ENCODE measurements at regions not wholly inside any gene's neighbourhood (a gene's known extent, or its start where the extent isn't known, plus 50 kb on each side); places are given as distances from the start of the nearest gene placed in this dataset.

DNA sequence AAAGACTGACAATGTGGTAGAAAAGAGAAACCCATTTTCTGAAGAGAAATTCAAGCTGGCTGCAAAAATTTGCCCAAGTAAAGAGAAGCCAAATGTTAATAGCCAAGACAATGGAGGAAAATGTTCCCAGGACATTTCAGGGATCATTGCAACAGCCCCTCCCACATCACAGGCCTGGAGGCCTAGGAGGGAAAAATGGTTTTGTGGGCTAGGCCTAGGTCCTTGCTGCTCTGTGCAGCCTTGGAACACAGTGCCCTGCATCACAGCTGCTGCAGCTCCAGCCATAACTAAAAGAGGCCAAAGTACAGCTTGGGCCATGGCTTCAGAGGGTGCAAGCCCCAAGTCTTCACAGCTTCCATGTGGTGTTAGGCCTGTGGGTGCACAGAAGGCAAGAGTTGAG lies 332.4 kb upstream of the LRIG3 start:
- TF ChIP-seq, protein P1, sequence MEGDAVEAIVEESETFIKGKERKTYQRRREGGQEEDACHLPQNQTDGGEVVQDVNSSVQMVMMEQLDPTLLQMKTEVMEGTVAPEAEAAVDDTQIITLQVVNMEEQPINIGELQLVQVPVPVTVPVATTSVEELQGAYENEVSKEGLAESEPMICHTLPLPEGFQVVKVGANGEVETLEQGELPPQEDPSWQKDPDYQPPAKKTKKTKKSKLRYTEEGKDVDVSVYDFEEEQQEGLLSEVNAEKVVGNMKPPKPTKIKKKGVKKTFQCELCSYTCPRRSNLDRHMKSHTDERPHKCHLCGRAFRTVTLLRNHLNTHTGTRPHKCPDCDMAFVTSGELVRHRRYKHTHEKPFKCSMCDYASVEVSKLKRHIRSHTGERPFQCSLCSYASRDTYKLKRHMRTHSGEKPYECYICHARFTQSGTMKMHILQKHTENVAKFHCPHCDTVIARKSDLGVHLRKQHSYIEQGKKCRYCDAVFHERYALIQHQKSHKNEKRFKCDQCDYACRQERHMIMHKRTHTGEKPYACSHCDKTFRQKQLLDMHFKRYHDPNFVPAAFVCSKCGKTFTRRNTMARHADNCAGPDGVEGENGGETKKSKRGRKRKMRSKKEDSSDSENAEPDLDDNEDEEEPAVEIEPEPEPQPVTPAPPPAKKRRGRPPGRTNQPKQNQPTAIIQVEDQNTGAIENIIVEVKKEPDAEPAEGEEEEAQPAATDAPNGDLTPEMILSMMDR (conservative IDR thresholded peaks at IDR 0.05; ENCODE audit: low read length), result no peak
- TF ChIP-seq EZH2phosphoT487 (IDR thresholded peaks at IDR 0.05; ENCODE audit: borderline replicate concordance), result no peak
